Urinary bladder (tissue), 3 donors: ENCODE measurements at regions not wholly inside any gene's neighbourhood (a gene's known extent, or its start where the extent isn't known, plus 50 kb on each side); places are given as distances from the start of the nearest gene placed in this dataset.
"Not testable (repeated sequence)": the region's sequence is repeated elsewhere in the genome, so short reads cannot be mapped to it uniquely, and the experiment has no call there.

ENCODE experiments used
- DNase-seq: peaks from one replicate; pipeline ENCODE4 v3.0.0-alpha.2; 2015; ENCODE audit errors: extremely low spot score
- H3K27ac ChIP-seq: one replicate; pipeline ENCODE4 v1.5.1; 2013; ENCODE audit warnings: low read depth, mild to moderate bottlenecking, moderate library complexity
- H3K36me3 ChIP-seq: one replicate; pipeline ENCODE4 v1.6.1; 2013; ENCODE audit warnings: mild to moderate bottlenecking, moderate library complexity; ENCODE audit not compliant: insufficient read depth
- H3K4me1 ChIP-seq: one replicate; pipeline ENCODE4 v1.6.1; 2013; ENCODE audit warnings: mild to moderate bottlenecking, moderate library complexity; ENCODE audit not compliant: insufficient read depth
- H3K4me3 ChIP-seq: one replicate; pipeline ENCODE4 v1.5.1; 2013; ENCODE audit warnings: low read depth, low read length
- WGBS: extraction: QIAGEN DNeasy Blood & Tissue Kit; methylation state at CpG from one replicate; pipeline ENCODE4 v1.1.7; 2013; 5-methylcytosine and 5-hydroxymethylcytosine counted together
- donor health status: healthy with polysubstance abuse.
- donor health status: healthy.

GRCh38 chrX:139327355-139327754 lies 203.2 kb upstream of the F9 start:
- Histone ChIP-seq H3K36me3 (no peaks in the 10 kb centered on the region), H3K4me3 (no peak overlapping the region), H3K27ac (no peak overlapping the region), H3K4me1 (no peaks in the 10 kb centered on the region)
- no peak for DNase-seq

GRCh38 chrX:139324756-139325155 lies 205.8 kb upstream of the F9 start:
- no peak for DNase-seq
- Histone ChIP-seq H3K4me1 (no peaks in the 10 kb centered on the region), H3K36me3 (no peaks in the 10 kb centered on the region), H3K4me3 (no peak overlapping the region), H3K27ac (no peak overlapping the region)
- WGBS = 81% methylated on average over 2 of the region's 2 CpGs

- not testable (repeated sequence) for H3K36me3 ChIP-seq, H3K27ac ChIP-seq, H3K4me3 ChIP-seq, H3K4me1 ChIP-seq, DNase-seq
- 98% methylated on average over 37 of the region's 38 CpGs for WGBS
These were observed 209.7 kb upstream of the F9 start for GRCh38 chrX:139320661-139321354.

- H3K27ac ChIP-seq, H3K36me3 ChIP-seq, H3K4me1 ChIP-seq, H3K4me3 ChIP-seq, DNase-seq: not testable (repeated sequence)
These were observed 223.9 kb upstream of the F9 start for GRCh38 chrX:139306675-139307074.

- H3K27ac ChIP-seq = no peak overlapping the region
- H3K4me3 ChIP-seq = no peak overlapping the region
- H3K36me3 ChIP-seq = no peaks in the 10 kb centered on the region
- H3K4me1 ChIP-seq = no peaks in the 10 kb centered on the region
- DNase-seq = no peak
- 33% methylated on average over 3 of the region's 3 CpGs for WGBS
These were observed 226.1 kb upstream of the F9 start for GRCh38 chrX:139304471-139304870.

GRCh38 chrX:139299309-139299708 lies 231.2 kb upstream of the F9 start:
- DNase-seq = no peak
- Histone ChIP-seq H3K36me3 (no peaks in the 10 kb centered on the region), H3K4me3 (no peak overlapping the region), H3K27ac (no peak overlapping the region), H3K4me1 (no peaks in the 10 kb centered on the region)

GRCh38 chrX:139298437-139298836 lies 232.1 kb upstream of the F9 start:
- DNase-seq = no peak
- H3K27ac ChIP-seq = no peak overlapping the region
- no peaks in the 10 kb centered on the region for H3K4me1 ChIP-seq
- H3K36me3 ChIP-seq = no peaks in the 10 kb centered on the region
- no peak overlapping the region for H3K4me3 ChIP-seq

GRCh38 chrX:139297638-139298037 lies 232.9 kb upstream of the F9 start:
- H3K4me1 ChIP-seq = no peaks in the 10 kb centered on the region
- no peak overlapping the region for H3K4me3 ChIP-seq
- 46% methylated on average over 1 of the region's 1 CpG for WGBS
- H3K27ac ChIP-seq = no peak overlapping the region
- no peak for DNase-seq
- H3K36me3 ChIP-seq = no peaks in the 10 kb centered on the region

- no peak overlapping the region for H3K27ac ChIP-seq
- DNase-seq = no peak
- H3K4me3 ChIP-seq = no peak overlapping the region
- H3K36me3 ChIP-seq = no peaks in the 10 kb centered on the region
- 72% methylated on average over 4 of the region's 4 CpGs for WGBS
- H3K4me1 ChIP-seq = no peaks in the 10 kb centered on the region
These were observed 236.5 kb upstream of the F9 start for GRCh38 chrX:139293991-139294390.

- WGBS = 64% methylated on average over 1 of the region's 1 CpG
- Histone ChIP-seq H3K36me3 (no peaks in the 10 kb centered on the region), H3K27ac (no peak overlapping the region), H3K4me1 (no peaks in the 10 kb centered on the region), H3K4me3 (no peak overlapping the region)
- DNase-seq = no peak
These were observed 240.2 kb upstream of the F9 start for GRCh38 chrX:139290310-139290709.

GRCh38 chrX:139287155-139287924 lies 243.2 kb upstream of the F9 start:
- H3K4me1 ChIP-seq = no peaks in the 10 kb centered on the region
- DNase-seq = no peak
- H3K27ac ChIP-seq = no peak overlapping the region
- no peak overlapping the region for H3K4me3 ChIP-seq
- no peaks in the 10 kb centered on the region for H3K36me3 ChIP-seq
- 71% methylated on average over 2 of the region's 2 CpGs for WGBS

- WGBS = 91% methylated on average over 2 of the region's 2 CpGs
- Histone ChIP-seq H3K4me3 (no peak overlapping the region), H3K36me3 (no peaks in the 10 kb centered on the region), H3K4me1 (no peaks in the 10 kb centered on the region), H3K27ac (no peak overlapping the region)
- DNase-seq = no peak
These were observed 244.2 kb upstream of the F9 start for GRCh38 chrX:139286342-139286741.

- DNase-seq = no peak
- Histone ChIP-seq H3K4me3 (no peak overlapping the region), H3K4me1 (no peaks in the 10 kb centered on the region), H3K36me3 (no peaks in the 10 kb centered on the region), H3K27ac (no peak overlapping the region)
- WGBS = 78% methylated on average over 3 of the region's 3 CpGs
These were observed 262.7 kb upstream of the F9 start for GRCh38 chrX:139267851-139268250.

- Histone ChIP-seq H3K27ac (no peak overlapping the region), H3K4me3 (no peak overlapping the region), H3K36me3 (no peaks in the 10 kb centered on the region), H3K4me1 (no peaks in the 10 kb centered on the region)
- 51% methylated on average over 3 of the region's 3 CpGs for WGBS
- no peak for DNase-seq
These were observed 284.2 kb upstream of the F9 start for GRCh38 chrX:139246295-139246694.
